Epithelial cell of esophagus (primary cell): ENCODE measurements at regions not wholly inside any gene's neighbourhood (a gene's known extent, or its start where the extent isn't known, plus 50 kb on each side); places are given as distances from the start of the nearest gene placed in this dataset.

Experiments used
- DNase-seq: peaks from one replicate; pipeline ENCODE4 v3.0.0; 2010; ENCODE audit warnings: low read depth
- H3K4me3 ChIP-seq: 2 replicates; pipeline ENCODE4 v1.5.1; 2011; ENCODE audit warnings: mild to moderate bottlenecking, low read length, control low read depth
- TF ChIP-seq, protein P1 (sequence below): IDR thresholded peaks from 2 replicates; pipeline ENCODE4 v1.5.1; 2011; ENCODE audit warnings: low read depth, mild to moderate bottlenecking, low read length, control low read depth, inconsistent platforms; ENCODE audit not compliant: insufficient read depth; ENCODE audit errors: missing control alignments

GRCh38 chr22:22092101-22092500 is 109.5 kb upstream of the TOP3B start:
- no peak overlapping the region for H3K4me3 ChIP-seq
- TF ChIP-seq, protein P1, sequence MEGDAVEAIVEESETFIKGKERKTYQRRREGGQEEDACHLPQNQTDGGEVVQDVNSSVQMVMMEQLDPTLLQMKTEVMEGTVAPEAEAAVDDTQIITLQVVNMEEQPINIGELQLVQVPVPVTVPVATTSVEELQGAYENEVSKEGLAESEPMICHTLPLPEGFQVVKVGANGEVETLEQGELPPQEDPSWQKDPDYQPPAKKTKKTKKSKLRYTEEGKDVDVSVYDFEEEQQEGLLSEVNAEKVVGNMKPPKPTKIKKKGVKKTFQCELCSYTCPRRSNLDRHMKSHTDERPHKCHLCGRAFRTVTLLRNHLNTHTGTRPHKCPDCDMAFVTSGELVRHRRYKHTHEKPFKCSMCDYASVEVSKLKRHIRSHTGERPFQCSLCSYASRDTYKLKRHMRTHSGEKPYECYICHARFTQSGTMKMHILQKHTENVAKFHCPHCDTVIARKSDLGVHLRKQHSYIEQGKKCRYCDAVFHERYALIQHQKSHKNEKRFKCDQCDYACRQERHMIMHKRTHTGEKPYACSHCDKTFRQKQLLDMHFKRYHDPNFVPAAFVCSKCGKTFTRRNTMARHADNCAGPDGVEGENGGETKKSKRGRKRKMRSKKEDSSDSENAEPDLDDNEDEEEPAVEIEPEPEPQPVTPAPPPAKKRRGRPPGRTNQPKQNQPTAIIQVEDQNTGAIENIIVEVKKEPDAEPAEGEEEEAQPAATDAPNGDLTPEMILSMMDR, result no peak
- DNase-seq, result no peak

DNA sequence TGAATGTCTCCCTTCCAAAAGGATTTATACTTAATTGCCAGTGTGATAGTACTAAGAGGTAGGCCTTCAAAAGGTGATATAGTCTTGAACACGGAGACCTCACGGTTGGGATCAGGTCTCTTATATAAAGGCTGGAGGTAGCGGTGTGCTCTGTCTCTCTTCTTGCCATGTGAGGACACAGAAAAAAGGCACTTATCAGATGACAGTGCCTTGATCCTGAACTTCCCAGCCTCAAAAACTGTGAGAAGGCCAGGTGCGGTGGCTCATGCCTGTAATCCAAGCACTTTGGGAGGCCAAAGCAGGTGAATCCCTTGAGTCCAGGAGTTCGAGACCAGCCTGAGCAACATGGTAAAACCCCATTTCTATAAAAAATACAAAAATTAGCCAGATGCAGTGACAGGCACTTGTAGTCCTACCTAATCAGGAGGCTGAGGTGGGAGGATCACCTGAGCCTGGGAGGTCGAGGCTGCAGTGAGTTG is 108.9 kb upstream of the TOP3B start:
- no peak overlapping the region for H3K4me3 ChIP-seq
- DNase-seq, result no peak
- TF ChIP-seq, protein P1, result no peak

- DNase-seq, result no peak
- no peak overlapping the region for H3K4me3 ChIP-seq
- TF ChIP-seq, protein P1, result no peak
Observed at GRCh38 chr22:22090650-22091399, 108.2 kb upstream of the TOP3B start.

DNA sequence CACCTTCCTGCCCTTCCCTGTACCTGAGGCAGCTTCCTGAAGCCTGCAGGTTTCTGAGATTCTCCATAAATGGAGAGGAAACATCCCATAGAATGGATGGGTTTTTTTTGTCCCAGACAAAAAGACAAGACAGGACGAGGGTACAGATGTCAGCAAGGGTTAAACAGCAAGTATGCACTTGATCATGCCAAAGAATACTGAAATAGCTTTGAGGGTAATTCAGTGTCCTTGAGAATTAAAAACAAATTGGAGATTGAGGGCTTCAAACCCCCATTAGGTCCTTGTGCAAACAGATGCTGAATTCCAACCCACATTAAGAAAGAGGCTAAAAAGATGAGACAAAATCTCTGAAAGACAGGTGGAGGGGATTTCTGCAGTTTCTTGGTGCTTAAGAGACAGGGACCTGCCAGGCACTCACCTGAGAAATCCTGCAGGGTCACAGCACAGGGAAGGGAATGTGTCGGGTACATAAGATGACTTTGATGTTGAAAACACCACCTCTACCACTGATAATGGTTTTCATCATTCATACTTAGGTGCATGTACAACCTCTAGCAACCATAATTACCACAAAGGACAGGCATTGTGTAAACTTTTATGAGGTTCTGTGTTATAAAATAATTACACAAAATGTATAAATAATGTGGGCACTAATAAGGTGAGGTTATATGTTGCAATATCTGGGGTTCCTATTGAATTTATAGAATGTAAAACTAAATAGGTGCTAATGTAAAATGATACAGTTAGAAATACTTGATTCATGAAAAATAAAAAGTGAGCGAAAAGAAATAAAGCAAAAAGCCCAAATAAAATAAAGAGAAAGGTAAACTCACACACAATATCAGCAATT is 107.1 kb upstream of the TOP3B start:
- no peak overlapping the region for H3K4me3 ChIP-seq
- TF ChIP-seq, protein P1, result no peak
- DNase-seq, result no peak

DNA sequence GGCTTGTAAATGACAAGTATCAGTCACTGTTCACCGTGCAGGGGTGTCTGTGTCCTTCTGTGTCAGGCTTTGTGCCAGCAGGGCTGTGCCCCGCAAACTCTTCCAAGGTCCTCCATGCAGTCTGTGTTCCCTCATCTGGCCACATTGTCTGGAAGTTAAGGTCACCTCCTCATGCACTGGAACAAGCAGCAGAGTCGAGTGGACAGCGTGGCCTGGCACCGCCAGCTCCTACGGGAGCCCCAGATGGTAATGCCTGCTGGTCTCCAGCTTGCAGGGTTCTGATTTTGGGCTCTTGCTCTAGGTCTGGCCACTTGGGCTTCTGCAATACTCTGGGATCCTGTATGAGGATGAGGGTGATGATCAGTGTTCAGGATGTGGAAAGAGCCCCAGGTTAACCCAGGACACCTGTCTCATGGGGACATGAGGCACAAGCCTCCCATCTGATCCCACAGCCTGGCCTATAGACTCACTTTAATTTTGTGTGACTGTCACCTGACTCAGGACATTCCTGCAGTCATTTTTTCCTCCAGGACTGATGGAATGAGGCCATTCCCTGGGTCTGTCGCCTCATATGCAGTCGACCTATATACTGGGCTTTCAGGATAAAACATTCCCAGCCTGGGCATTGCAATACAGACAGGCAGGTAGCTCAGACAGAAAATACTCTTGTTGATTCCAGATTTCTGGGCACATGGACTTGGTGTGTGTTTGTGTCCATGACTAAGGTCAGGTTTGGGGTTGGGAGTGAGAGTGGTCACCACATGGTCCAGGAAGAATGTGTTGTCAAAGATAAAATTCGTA is 106.3 kb upstream of the TOP3B start:
- TF ChIP-seq, protein P1, result no peak
- no peak for DNase-seq
- H3K4me3 ChIP-seq, result no peak overlapping the region

GRCh38 chr22:22087854-22088657 is 105.5 kb upstream of the TOP3B start:
- H3K4me3 ChIP-seq, result no peak overlapping the region
- TF ChIP-seq, protein P1, result no peak
- DNase-seq, result no peak
